Fibroblast of pulmonary artery (primary cell): ENCODE measurements at regions not wholly inside any gene's neighbourhood (a gene's known extent, or its start where the extent isn't known, plus 50 kb on each side); places are given as distances from the start of the nearest gene placed in this dataset.

Experiments
- DNase-seq: peaks from one replicate; pipeline ENCODE4 v3.0.0-alpha.2; 2010; ENCODE audit warnings: low read depth
- H3K4me3 ChIP-seq: replicated peaks from 2 replicates; pipeline ENCODE4 v1.5.1; 2011; ENCODE audit warnings: low read depth, mild to moderate bottlenecking, control low read depth, low read length, moderate library complexity
- CTCF ChIP-seq: IDR thresholded peaks from 2 replicates; pipeline ENCODE4 v1.5.1; 2011; ENCODE audit warnings: mild to moderate bottlenecking, control low read depth, low read length, inconsistent platforms; ENCODE audit errors: missing control alignments

GRCh38 chr3:116916836-116917235 is 207.3 kb downstream of the TUSC7 start:
- DNase-seq: no peak
- no peak overlapping the region for H3K4me3 ChIP-seq
- TF ChIP-seq CTCF: no peak

- TF ChIP-seq CTCF: no peak
- DNase-seq: no peak
- no peak overlapping the region for H3K4me3 ChIP-seq
Observed at GRCh38 chr3:116920826-116921610, 211.4 kb downstream of the TUSC7 start.

DNA sequence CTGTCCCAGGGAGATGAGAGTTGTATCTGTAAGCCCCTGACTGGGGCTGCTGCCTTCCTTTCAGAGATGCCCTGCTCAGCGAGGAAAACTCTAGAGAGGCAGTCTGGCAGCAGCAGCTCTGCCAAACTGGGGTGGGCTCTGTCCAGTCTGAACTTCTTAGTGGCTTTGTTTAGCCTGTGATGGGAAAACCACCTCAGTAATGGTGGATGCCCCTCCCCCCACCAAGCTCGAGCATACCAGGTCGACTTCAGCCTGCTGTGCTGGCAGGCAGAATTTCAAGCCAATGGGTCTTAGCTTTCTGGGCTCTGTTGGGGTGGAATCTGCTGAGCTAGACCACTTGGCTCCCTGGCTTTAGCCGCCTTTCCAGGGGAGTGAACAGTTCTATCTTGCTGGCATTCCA is 218.3 kb downstream of the TUSC7 start:
- TF ChIP-seq CTCF: no peak

GRCh38 chr3:116929505-116930222 is 220.1 kb downstream of the TUSC7 start:
- peak; percentile 7 for DNase-seq
- no peak overlapping the region for H3K4me3 ChIP-seq
- TF ChIP-seq CTCF: no peak

More for the DNA sequence above, 218.3 kb downstream of the TUSC7 start:
- no peak overlapping the region for H3K4me3 ChIP-seq
- DNase-seq: no peak

DNA sequence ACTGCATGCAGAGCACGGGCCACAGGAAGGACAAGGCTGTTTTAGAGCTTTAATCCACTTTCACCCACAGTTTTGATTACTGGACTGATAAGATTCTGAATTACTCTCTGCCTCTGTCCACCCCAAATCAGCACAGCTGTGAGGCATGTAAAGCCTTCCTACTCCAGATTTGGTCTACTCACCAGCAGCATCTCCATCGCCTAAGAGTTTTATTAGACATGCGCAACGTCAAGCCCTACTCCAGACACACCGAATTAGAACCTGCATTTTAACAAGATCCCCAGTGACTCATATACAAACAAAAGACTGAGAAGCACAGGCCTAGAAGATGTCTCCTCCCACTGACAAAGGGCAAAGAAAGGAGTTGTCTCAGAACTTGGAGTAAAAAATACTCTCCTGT is 221.2 kb downstream of the TUSC7 start:
- H3K4me3 ChIP-seq: no peak overlapping the region
- TF ChIP-seq CTCF: no peak
- DNase-seq: peak; percentile 1

DNA sequence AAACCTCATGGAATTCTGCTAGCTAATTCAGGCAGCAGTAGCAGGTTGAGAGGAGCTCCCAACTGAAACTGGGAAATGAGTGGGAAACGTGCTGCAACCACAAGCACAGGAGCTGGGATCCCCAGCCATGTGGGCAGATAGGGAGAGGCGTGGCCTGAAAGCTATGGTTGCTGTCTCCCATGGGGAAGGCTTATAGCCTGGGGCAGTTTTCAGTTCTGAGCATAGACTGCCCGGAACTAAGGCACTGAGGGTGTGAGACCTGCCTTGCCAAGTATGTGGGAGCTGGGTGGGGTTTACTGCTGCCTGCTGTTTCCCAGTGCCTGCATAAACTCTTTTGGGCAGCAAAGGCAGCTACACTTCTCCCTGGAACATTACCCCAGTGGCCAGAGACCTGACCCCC is 229.5 kb downstream of the TUSC7 start:
- TF ChIP-seq CTCF: no peak
- no peak overlapping the region for H3K4me3 ChIP-seq
- no peak for DNase-seq
